ENCODE measurements at regions not wholly inside any gene's neighbourhood (a gene's known extent, or its start where the extent isn't known, plus 50 kb on each side); places are given as distances from the start of the nearest gene placed in this dataset.

- TF ChIP-seq CTCF (IDR thresholded peaks at IDR 0.05), result no peak
- TF ChIP-seq EZH2 (IDR thresholded peaks at IDR 0.05; ENCODE audit: borderline replicate concordance, insufficient read depth, low read depth, low read length, poor library complexity, severe bottlenecking), result no peak
Measured at GRCh38 chr5:115720888-115721287, 95.1 kb upstream of the TMED7 start.
